Right lobe of liver (tissue), 6 donors: ENCODE measurements at regions not wholly inside any gene's neighbourhood (a gene's known extent, or its start where the extent isn't known, plus 50 kb on each side); places are given as distances from the start of the nearest gene placed in this dataset.
A peak's percentile ranks its signal among the peaks of the same experiment; 100 is the strongest.

Experiments
- ATAC-seq, 4 donors: fragments of 200-7000 bp; cut with Tn5 transposase; one replicate each; pipeline ENCODE4 v1.9.1; 2020; ENCODE audit warnings: mild to moderate bottlenecking in 4 of 4, moderate library complexity in 4 of 4
- DNase-seq, 3 donors: peaks; one replicate each; pipeline ENCODE4 v3.0.0-alpha.2; 2020
- H3K27ac ChIP-seq, 3 donors: fragments of 200-600 bp; one replicate each; pipeline ENCODE4 v1.8.0; 2022
- H3K27me3 ChIP-seq, 2 donors: fragments of 200-600 bp; one replicate each; pipeline ENCODE4 v1.8.0; 2022
- H3K36me3 ChIP-seq, 4 donors: fragments of 200-600 bp; sonication (generic) in 1 of 4; one replicate each; pipeline versions ENCODE4 v1.5.1 to v1.8.0; 2017 to 2022; ENCODE audit warnings: control low read depth in 1 of 4
- H3K4me1 ChIP-seq, 4 donors: fragments of 200-600 bp; sonication (generic) in 1 of 4; one replicate each; pipeline versions ENCODE4 v1.5.1 to v1.8.0; 2017 to 2022; ENCODE audit warnings: control low read depth in 1 of 4
- H3K4me3 ChIP-seq, 3 donors: fragments of 200-600 bp; one replicate each; pipeline ENCODE4 v1.8.0; 2022
- H3K9me3 ChIP-seq, 4 donors: fragments of 200-600 bp; sonication (generic) in 1 of 4; one replicate each; pipeline versions ENCODE4 v1.5.1 to v1.8.0; 2017 to 2022; ENCODE audit warnings: control low read depth in 1 of 4
- CTCF ChIP-seq, 4 donors: fragments of 200-600 bp in 3 of 4; fragments of 450-650 bp in 1 of 4; IDR thresholded peaks; one replicate each; pipeline versions ENCODE4 v1.5.1 to v1.8.0; 2016 to 2022; ENCODE audit warnings: antibody characterized with exemption in 4 of 4, mild to moderate bottlenecking in 2 of 4
- POLR2A ChIP-seq: fragments of 450-650 bp; IDR thresholded peaks from one replicate; pipeline ENCODE4 v1.6.1; 2017; ENCODE audit warnings: antibody characterized with exemption, mild to moderate bottlenecking
- WGBS: methylation state at CpG from one replicate; pipeline ENCODE4 v1.1.6; 2018; ENCODE audit warnings: low coverage, low lambda C conversion rate; ENCODE audit not compliant: insufficient coverage; ENCODE audit errors: missing lambda C conversion rate; 5-methylcytosine and 5-hydroxymethylcytosine counted together
- intact Hi-C, 2 donors: fragments of 100-400 bp; cut with DNase I; formaldehyde crosslinking; loops; one replicate each; pipeline versions ENCODE4 v1.11.2 to v1.14.1; 2022
- donor health status: DM: no; HTN: yes; CAD: no.
- donor health status: DM: no; HTN: no; CAD: no.
- donor health status: DM: no; HTN: no; CAD: no.
- donor health status: DM: no; HTN: yes; CAD: no.
- donor health status: DM: no; HTN: yes; CAD: no.

GRCh38 chr14:46596236-46596635 lies 55.3 kb downstream of the RPL10L start:
- Histone ChIP-seq H3K36me3 (no peaks in the 10 kb centered on the region), H3K27ac (no peak overlapping the region), H3K27me3 (no peaks in the 10 kb centered on the region), H3K4me1 (no peaks in the 10 kb centered on the region), H3K9me3 (no peaks in the 10 kb centered on the region), H3K4me3 (no peak overlapping the region)
- no peak for ATAC-seq
- no peak for DNase-seq
- no peak for TF ChIP-seq POLR2A
- TF ChIP-seq CTCF (IDR thresholded peaks at IDR 0.05): no peak
- intact Hi-C loops: no loop called here

GRCh38 chr14:46582826-46583225 lies 68.8 kb downstream of the RPL10L start:
- Histone ChIP-seq H3K4me1 (peaks cover 0 to 2% (median 0%) of the 10 kb centered on the region in 4 donors), H3K4me3 (no peak overlapping the region), H3K27ac (no peak overlapping the region), H3K27me3 (no peaks in the 10 kb centered on the region), H3K9me3 (no peaks in the 10 kb centered on the region), H3K36me3 (no peaks in the 10 kb centered on the region)
- no peak for ATAC-seq
- intact Hi-C loops: no loop called here
- WGBS: 39% methylated on average over 1 of the region's 1 CpG
- no peak for DNase-seq
- TF ChIP-seq POLR2A: no peak
- TF ChIP-seq CTCF (IDR thresholded peaks at IDR 0.05): no peak

- Histone ChIP-seq H3K27me3 (no peaks in the 10 kb centered on the region), H3K27ac (no peak overlapping the region), H3K4me1 (peaks cover 0 to 2% (median 0%) of the 10 kb centered on the region in 4 donors), H3K9me3 (no peaks in the 10 kb centered on the region), H3K4me3 (no peak overlapping the region), H3K36me3 (no peaks in the 10 kb centered on the region)
- 32% methylated on average over 5 of the region's 5 CpGs for WGBS
- ATAC-seq: peak in 3 of 4 donors; percentile 32 to 54 (median 43)
- peak; percentile 30 to 55 (median 46) for TF ChIP-seq CTCF (IDR thresholded peaks at IDR 0.05)
- no peak for TF ChIP-seq POLR2A
- intact Hi-C loops: no loop called here
- DNase-seq: no peak
Observed at GRCh38 chr14:46581036-46581671, 70.4 kb downstream of the RPL10L start.

- 38% methylated on average over 2 of the region's 2 CpGs for WGBS
- DNase-seq: no peak
- TF ChIP-seq POLR2A (no peak), CTCF (IDR thresholded peaks at IDR 0.05) (no peak)
- no peaks in the 10 kb centered on the region for H3K36me3 ChIP-seq
- H3K4me3 ChIP-seq: no peak overlapping the region
- ATAC-seq: no peak
- H3K9me3 ChIP-seq: no peaks in the 10 kb centered on the region
- no peaks in the 10 kb centered on the region for H3K27me3 ChIP-seq
- no peak overlapping the region for H3K27ac ChIP-seq
- no peaks in the 10 kb centered on the region for H3K4me1 ChIP-seq
- intact Hi-C loops: no loop called here
Observed at GRCh38 chr14:46574978-46575375, 76.6 kb downstream of the RPL10L start.
